ENCODE measurements at regions not wholly inside any gene's neighbourhood (a gene's known extent, or its start where the extent isn't known, plus 50 kb on each side); places are given as distances from the start of the nearest gene placed in this dataset.

- WGBS, 2 experiments (ENCODE audit: extremely low coverage in 2 of 2, insufficient read length in 1 of 2): no CpG with 5 or more reads among the region's 3 CpGs
- Histone ChIP-seq H3K4me1 (ENCODE audit: control insufficient read depth, insufficient read depth, low read length) (no peaks in the 10 kb centered on the region), H2AFZ (replicated peaks; ENCODE audit: low read length, poor library complexity) (no peak overlapping the region), H4K5ac (ENCODE audit: low read depth, low read length) (no peak overlapping the region), H3K36me3 (ENCODE audit: control insufficient read depth, insufficient read depth, low read length) (no peaks in the 10 kb centered on the region), H3K18ac (ENCODE audit: low read depth, low read length) (no peak overlapping the region), H3K23ac (ENCODE audit: low read depth, low read length) (no peak overlapping the region), H3K4ac (ENCODE audit: low read depth, low read length) (no peak overlapping the region), H3K27ac (ENCODE audit: insufficient read depth, low read length) (no peak overlapping the region), H2AK9ac (replicated peaks; ENCODE audit: low read depth, low read length, poor library complexity) (no peak overlapping the region), H2AK5ac (ENCODE audit: low read depth, low read length) (no peak overlapping the region), H2BK120ac (ENCODE audit: low read depth, low read length) (no peak overlapping the region), H3K9me1 (ENCODE audit: insufficient read depth, low read length) (no peaks in the 10 kb centered on the region), H3K14ac (replicated peaks; ENCODE audit: low read depth, low read length) (no peak overlapping the region), H2BK20ac (ENCODE audit: low read depth, low read length) (no peak overlapping the region), H2BK5ac (ENCODE audit: low read depth, low read length, poor library complexity, severe bottlenecking) (no peak overlapping the region), H4K8ac (ENCODE audit: low read depth in 2 of 2, low read length in 2 of 2) (no peak overlapping the region), H4K91ac (ENCODE audit: insufficient read depth, low read depth, low read length) (no peak overlapping the region), H3K4me2 (ENCODE audit: low read depth, low read length) (no peak overlapping the region), H3K4me3 (ENCODE audit: insufficient read depth, low read depth, low read length) (no peak overlapping the region), H3K56ac (ENCODE audit: extremely low read depth, insufficient read depth, low read length) (no peak overlapping the region), H3K9me3 (ENCODE audit: control insufficient read depth, insufficient read depth, low read length) (peaks cover 12% of the 10 kb centered on the region), H4K20me1 (ENCODE audit: insufficient read depth, low read length) (no peaks in the 10 kb centered on the region), H3K79me1 (ENCODE audit: low read depth in 1 of 2, low read length in 2 of 2) (no peaks in the 10 kb centered on the region), H2BK15ac (ENCODE audit: low read depth, low read length) (no peak overlapping the region), H3K27me3 (ENCODE audit: control insufficient read depth, insufficient read depth, low read length) (no peaks in the 10 kb centered on the region), H3K9ac (ENCODE audit: low read depth, low read length) (no peak overlapping the region)
- CTCF ChIA-PET: interaction anchor here (0.6 kb wide), 1 partner anchor 356 kb away, joined by 3 read pairs; no protein-coding TSS in a partner anchor
- in situ Hi-C loops (cut with MboI; ENCODE audit: low sequenced_read_pairs): no loop called here
- BruUV-seq (replicated peaks): no TSS peak
- intact Hi-C loops (cut with micrococcal nuclease): no loop called here
- ATAC-seq (ENCODE audit: low read depth): no peak
- DNase-seq: no peak
- dilution Hi-C loops (cut with HindIII; ENCODE audit: low sequenced_read_pairs, unreplicated experiment): no loop called here
- TF ChIP-seq RCOR1 (IDR thresholded peaks at IDR 0.05; ENCODE audit: insufficient replicate concordance, low read length): no peak
- POLR2A ChIA-PET (ENCODE audit: unreplicated experiment): no interaction called here
These were observed 85.9 kb upstream of the TRIM24 start for GRCh38 chr7:138374119-138374693.

Data from IMR-90 (cell line).